Kidney (tissue), 13 donors: ENCODE measurements at regions not wholly inside any gene's neighbourhood (a gene's known extent, or its start where the extent isn't known, plus 50 kb on each side); places are given as distances from the start of the nearest gene placed in this dataset.
A peak's percentile ranks its signal among the peaks of the same experiment; 100 is the strongest.

Source experiments
- DNase-seq, 5 donors: peaks; one replicate each; pipeline ENCODE4 v3.0.0-alpha.2; 2013 to 2020
- FAIRE-seq: peaks from 2 replicates; lab custom pipeline; 2012; peaks lifted over from hg19 to GRCh38; lab: Jason Lieb, UNC
- H3K27ac ChIP-seq, 2 donors: one replicate each; pipeline ENCODE4 v1.7.0; 2013; ENCODE audit warnings: low read depth in 2 of 2, low read length in 2 of 2, inconsistent platforms in 1 of 2
- H3K27me3 ChIP-seq: one replicate; pipeline ENCODE4 v1.7.1; 2013; ENCODE audit warnings: low read length, inconsistent platforms; ENCODE audit not compliant: control insufficient read depth, insufficient read depth
- H3K36me3 ChIP-seq, 3 donors: one replicate each; pipeline versions ENCODE4 v1.7.0 to v1.7.1; 2013; ENCODE audit warnings: low read length in 3 of 3, control low read depth in 1 of 3, inconsistent platforms in 1 of 3; ENCODE audit not compliant: insufficient read depth in 3 of 3, control insufficient read depth in 2 of 3
- H3K4me1 ChIP-seq, 3 donors: one replicate each; pipeline versions ENCODE4 v1.7.0 to v1.7.1; 2013; ENCODE audit warnings: low read length in 3 of 3, inconsistent platforms in 1 of 3, low read depth in 1 of 3; ENCODE audit not compliant: control insufficient read depth in 2 of 3, insufficient read depth in 2 of 3
- H3K4me3 ChIP-seq, 3 donors: one replicate each; pipeline versions ENCODE4 v1.7.0 to v1.8.1; 2013; ENCODE audit warnings: low read length in 3 of 3, control low read depth in 1 of 3, inconsistent platforms in 1 of 3
- H3K9ac ChIP-seq, 3 donors: one replicate each; pipeline versions ENCODE4 v1.7.0 to v1.7.1; 2013; ENCODE audit warnings: low read length in 3 of 3, control low read depth in 1 of 3, inconsistent platforms in 1 of 3
- H3K9me3 ChIP-seq, 3 donors: one replicate each; pipeline versions ENCODE4 v1.7.0 to v1.7.1; 2013; ENCODE audit warnings: low read length in 3 of 3, control low read depth in 1 of 3, inconsistent platforms in 1 of 3; ENCODE audit not compliant: control insufficient read depth in 2 of 3, insufficient read depth in 1 of 3
- intact Hi-C: fragments of 100-400 bp; cut with DNase I; formaldehyde crosslinking; loops from one replicate; pipeline ENCODE4 v1.11.1; 2022
- TF ChIP-seq, protein P1 (sequence below): IDR thresholded peaks from 3 replicates; pipeline ENCODE4 v1.5.1; 2012; ENCODE audit warnings: mild to moderate bottlenecking, moderate library complexity, borderline replicate concordance; ENCODE audit not compliant: insufficient read depth; ENCODE audit errors: extremely low read depth
- donor health status: control.
- donor health status: control.
- donor health status: control.
- donor health status: control.
- donor health status: control.
- donor health status: DM: yes; HTN: yes; CAD: no.
- donor health status: Normal renal cell carcinoma (clear cell type).

DNA sequence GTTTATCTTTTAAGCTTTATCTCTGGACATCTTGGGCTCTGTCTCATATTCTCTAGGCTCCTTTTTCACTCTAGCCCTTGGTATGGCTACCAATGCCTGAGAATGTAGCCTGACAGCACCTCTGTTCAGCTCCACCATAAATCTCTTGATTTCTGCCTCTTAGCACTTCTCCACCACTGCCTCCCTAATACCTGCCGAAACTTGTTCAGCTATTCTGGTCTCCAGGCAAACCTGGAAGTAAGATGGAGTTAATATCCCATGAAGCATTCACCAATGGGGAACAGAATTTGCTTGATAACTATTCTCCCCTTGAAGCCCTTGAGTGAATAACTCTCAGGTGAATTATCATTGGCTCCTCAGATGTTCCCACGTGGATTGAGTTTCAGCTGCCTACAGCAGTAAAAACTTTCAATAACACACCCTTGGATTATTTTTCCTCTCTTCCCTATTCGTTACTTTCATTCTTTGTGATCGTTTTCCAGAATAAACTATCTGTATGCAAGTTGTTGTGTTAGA lies 145.6 kb downstream of the EVA1A start:
- Histone ChIP-seq H3K9me3 (peaks cover 0 to 5% (median 4%) of the 10 kb centered on the region in 3 donors), H3K27ac (no peak overlapping the region), H3K4me3 (no peak overlapping the region), H3K9ac (no peak overlapping the region), H3K36me3 (no peaks in the 10 kb centered on the region), H3K4me1 (peaks cover 0 to 4% (median 2%) of the 10 kb centered on the region in 3 donors), H3K27me3 (no peaks in the 10 kb centered on the region)
- DNase-seq, result peak in 2 of 5 donors; percentile 51 to 52
- intact Hi-C loops, result no loop called here
- no peak for FAIRE-seq
- TF ChIP-seq, protein P1, sequence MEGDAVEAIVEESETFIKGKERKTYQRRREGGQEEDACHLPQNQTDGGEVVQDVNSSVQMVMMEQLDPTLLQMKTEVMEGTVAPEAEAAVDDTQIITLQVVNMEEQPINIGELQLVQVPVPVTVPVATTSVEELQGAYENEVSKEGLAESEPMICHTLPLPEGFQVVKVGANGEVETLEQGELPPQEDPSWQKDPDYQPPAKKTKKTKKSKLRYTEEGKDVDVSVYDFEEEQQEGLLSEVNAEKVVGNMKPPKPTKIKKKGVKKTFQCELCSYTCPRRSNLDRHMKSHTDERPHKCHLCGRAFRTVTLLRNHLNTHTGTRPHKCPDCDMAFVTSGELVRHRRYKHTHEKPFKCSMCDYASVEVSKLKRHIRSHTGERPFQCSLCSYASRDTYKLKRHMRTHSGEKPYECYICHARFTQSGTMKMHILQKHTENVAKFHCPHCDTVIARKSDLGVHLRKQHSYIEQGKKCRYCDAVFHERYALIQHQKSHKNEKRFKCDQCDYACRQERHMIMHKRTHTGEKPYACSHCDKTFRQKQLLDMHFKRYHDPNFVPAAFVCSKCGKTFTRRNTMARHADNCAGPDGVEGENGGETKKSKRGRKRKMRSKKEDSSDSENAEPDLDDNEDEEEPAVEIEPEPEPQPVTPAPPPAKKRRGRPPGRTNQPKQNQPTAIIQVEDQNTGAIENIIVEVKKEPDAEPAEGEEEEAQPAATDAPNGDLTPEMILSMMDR, result no peak

DNA sequence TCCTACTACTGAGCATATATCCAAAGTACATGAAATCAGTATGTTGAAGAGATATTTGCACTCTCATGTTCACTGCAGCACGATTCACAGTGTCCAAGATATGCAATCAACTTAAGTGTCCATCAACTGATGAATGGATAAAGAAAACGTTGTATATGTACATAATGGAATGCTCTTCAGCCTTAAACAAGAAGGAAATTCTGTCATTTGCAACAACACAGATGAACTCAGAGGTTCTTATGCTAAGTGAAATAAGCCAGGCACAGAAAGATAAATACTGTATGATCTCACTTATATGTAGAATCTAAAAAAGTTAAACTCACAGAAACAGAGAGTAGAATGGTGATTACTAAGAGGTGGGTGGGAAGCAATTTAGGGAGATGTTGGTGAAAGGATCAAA lies 149.2 kb downstream of the EVA1A start:
- intact Hi-C loops, result no loop called here

GRCh38 chr2:75410702-75411101 lies 150.0 kb downstream of the EVA1A start:
- intact Hi-C loops, result no loop called here
- FAIRE-seq (no peak), DNase-seq (no peak)
- H3K4me3 ChIP-seq, result no peak overlapping the region
- no peaks in the 10 kb centered on the region for H3K27me3 ChIP-seq
- TF ChIP-seq, protein P1, result no peak
- H3K9me3 ChIP-seq, result peaks cover 0 to 5% (median 4%) of the 10 kb centered on the region in 3 donors
- H3K27ac ChIP-seq, result no peak overlapping the region
- no peak overlapping the region for H3K9ac ChIP-seq
- no peaks in the 10 kb centered on the region for H3K36me3 ChIP-seq
- no peaks in the 10 kb centered on the region for H3K4me1 ChIP-seq

More for the DNA sequence above, 149.2 kb downstream of the EVA1A start:
- DNase-seq (no peak), FAIRE-seq (no peak)
- no peak overlapping the region for H3K9ac ChIP-seq
- H3K27me3 ChIP-seq, result no peaks in the 10 kb centered on the region
- H3K4me1 ChIP-seq, result peaks cover 0 to 3% (median under 1%) of the 10 kb centered on the region in 3 donors
- no peak overlapping the region for H3K4me3 ChIP-seq
- H3K27ac ChIP-seq, result no peak overlapping the region
- H3K36me3 ChIP-seq, result no peaks in the 10 kb centered on the region
- peaks cover 0 to 5% (median 4%) of the 10 kb centered on the region in 3 donors for H3K9me3 ChIP-seq
- TF ChIP-seq, protein P1, result no peak

DNA sequence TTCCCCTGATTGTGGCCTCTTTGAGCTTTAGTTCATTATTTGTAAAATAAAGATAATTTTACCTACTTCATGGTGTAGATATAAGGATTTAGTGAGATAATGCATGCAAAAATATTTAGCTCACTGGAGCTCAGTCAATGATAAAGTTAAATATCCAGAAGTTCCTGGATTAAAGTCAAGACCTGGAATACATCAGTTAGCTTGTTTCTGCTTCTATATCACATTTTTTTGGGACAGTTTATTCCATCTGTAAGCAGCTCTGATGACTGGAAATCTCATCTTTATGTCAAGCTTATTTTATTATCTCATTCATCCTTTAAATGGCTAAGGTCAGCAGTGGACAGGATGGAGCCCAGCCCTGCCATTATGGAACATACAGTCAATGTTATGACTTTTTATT lies 152.0 kb downstream of the EVA1A start:
- Histone ChIP-seq H3K9me3 (peaks cover 0 to 5% (median 4%) of the 10 kb centered on the region in 3 donors), H3K27ac (no peak overlapping the region), H3K36me3 (no peaks in the 10 kb centered on the region), H3K4me1 (no peaks in the 10 kb centered on the region), H3K27me3 (no peaks in the 10 kb centered on the region), H3K9ac (no peak overlapping the region), H3K4me3 (no peak overlapping the region)
- TF ChIP-seq, protein P1, result no peak
- FAIRE-seq, result no peak
- DNase-seq, result no peak
- intact Hi-C loops, result no loop called here
